ENCODE measurements at regions not wholly inside any gene's neighbourhood (a gene's known extent, or its start where the extent isn't known, plus 50 kb on each side); places are given as distances from the start of the nearest gene placed in this dataset.

GRCh38 chr2:14544247-14544646, 88.3 kb upstream of the LRATD1 start:
- TF ChIP-seq EZH2 (IDR thresholded peaks at IDR 0.05; ENCODE audit: low read length, missing control alignments) (no peak), CTCF (conservative IDR thresholded peaks at IDR 0.05 in 1 of 2, IDR thresholded peaks at IDR 0.05 in 1 of 2; ENCODE audit: low read depth in 1 of 2, low read length in 2 of 2) (no peak)
